K562 (cell line): ENCODE measurements at regions not wholly inside any gene's neighbourhood (a gene's known extent, or its start where the extent isn't known, plus 50 kb on each side); places are given as distances from the start of the nearest gene placed in this dataset.

ENCODE experiments used
- ATAC-seq: fragments of 200-7000 bp; cut with Tn5 transposase; 3 replicates; pipeline ENCODE4 v1.9.1; 2020; ENCODE audit warnings: moderate library complexity
- BruUV-seq: library from RNA; stranded (reverse); fragments of 400-500 nt; replicated peaks from 2 replicates; lab custom pipeline; 2021; lab: Mats Ljungman, UMichigan
- CTCF ChIA-PET: fragments of 300-600 bp; formaldehyde crosslinking; extraction: SDS; loops from one replicate; lab custom pipeline; 2021; ENCODE audit warnings: low intra/inter-chr PET ratio; lab: Yijun Ruan, JAX
- POLR2A ChIA-PET: fragments of 300-600, 350-650 bp; sonication (Branson Sonifier 250); formaldehyde crosslinking; extraction: SDS; loops from one replicate; lab custom pipeline; 2021; ENCODE audit warnings: antibody characterized with exemption, inconsistent platforms; lab: Yijun Ruan, JAX
- DNase-seq, 4 experiments: peaks; one replicate each; pipeline versions ENCODE4 v3.0.0 to v3.0.0-alpha.2; 2011 to 2018; ENCODE audit warnings: low spot score in 3 of 4, mixed read lengths in 3 of 4; ENCODE audit errors: extremely low read depth in 1 of 4
- FAIRE-seq: peaks from 2 replicates; lab custom pipeline; 2011; peaks lifted over from hg19 to GRCh38; lab: Jason Lieb, UNC
- H2AFZ ChIP-seq: 2 replicates; pipeline ENCODE4 v1.6.0; 2011; ENCODE audit warnings: low read depth, low read length, control low read depth, inconsistent platforms
- H3K27ac ChIP-seq: fragments of 200-600 bp; 3 replicates; pipeline ENCODE4 v1.8.0; 2011; ENCODE audit warnings: low read depth, mild to moderate bottlenecking, control low read depth, inconsistent platforms, low read length, moderate library complexity, mixed read lengths; ENCODE audit errors: extremely low read depth
- H3K27me3 ChIP-seq, 2 experiments: fragments of 300-600 bp in 1 of 2; 2 replicates in 1 of 2; 3 replicates in 1 of 2; pipeline versions ENCODE4 v1.6.0 to v1.8.0; 2011; ENCODE audit warnings: inconsistent platforms in 2 of 2, low read length in 2 of 2, mild to moderate bottlenecking in 1 of 2, mixed read lengths in 1 of 2, moderate library complexity in 1 of 2; ENCODE audit not compliant: control insufficient read depth in 2 of 2, insufficient read depth in 2 of 2
- H3K36me3 ChIP-seq: fragments of 300-600 bp; 3 replicates; pipeline ENCODE4 v1.8.0; 2011; ENCODE audit warnings: mild to moderate bottlenecking, low read length, inconsistent platforms; ENCODE audit not compliant: control insufficient read depth, insufficient read depth
- H3K4me1 ChIP-seq, 2 experiments: fragments of 200-600 bp in 1 of 2; replicated peaks in 1 of 2; 2 replicates in 1 of 2; 3 replicates in 1 of 2; pipeline versions ENCODE4 v1.5.1 to v1.8.0; 2011; ENCODE audit warnings: inconsistent platforms in 2 of 2, low read length in 2 of 2, mild to moderate bottlenecking in 1 of 2, mixed read lengths in 1 of 2, moderate library complexity in 1 of 2; ENCODE audit not compliant: control insufficient read depth in 2 of 2, insufficient read depth in 2 of 2
- H3K4me2 ChIP-seq: 2 replicates; pipeline ENCODE4 v1.6.1; 2011; ENCODE audit warnings: low read length, control low read depth, inconsistent platforms, mixed read lengths; ENCODE audit not compliant: insufficient read depth
- H3K4me3 ChIP-seq: fragments of 200-600 bp; sonication (generic), shearing (Covaris generic); 2 replicates; pipeline ENCODE4 v1.5.1; 2016; ENCODE audit warnings: control low read depth, inconsistent platforms
- H3K79me2 ChIP-seq: fragments of 200-600 bp; 3 replicates; pipeline ENCODE4 v1.8.0; 2011; ENCODE audit warnings: low read length, inconsistent platforms; ENCODE audit not compliant: control insufficient read depth, insufficient read depth
- H3K9ac ChIP-seq, 2 experiments: 2 replicates each; pipeline versions ENCODE4 v1.6.0 to v1.6.1; 2011; ENCODE audit warnings: low read depth in 2 of 2, low read length in 2 of 2, control low read depth in 1 of 2, inconsistent platforms in 1 of 2, mild to moderate bottlenecking in 1 of 2, mixed read lengths in 1 of 2; ENCODE audit not compliant: insufficient read depth in 1 of 2
- H3K9me1 ChIP-seq: one replicate; pipeline ENCODE4 v1.6.0; 2011; ENCODE audit warnings: inconsistent platforms, mild to moderate bottlenecking, low read length, moderate library complexity; ENCODE audit not compliant: control insufficient read depth, insufficient read depth
- H3K9me3 ChIP-seq: replicated peaks from 2 replicates; pipeline ENCODE4 v1.5.1; 2011; ENCODE audit warnings: low read depth, low read length, inconsistent platforms; ENCODE audit not compliant: control insufficient read depth, insufficient read depth
- H4K20me1 ChIP-seq: replicated peaks from 2 replicates; pipeline ENCODE4 v1.6.1; 2011; ENCODE audit warnings: low read length, inconsistent platforms, mixed read lengths; ENCODE audit not compliant: control insufficient read depth, insufficient read depth
- ATF7 ChIP-seq: fragments of 450-650 bp; IDR thresholded peaks from 2 replicates; pipeline ENCODE4 v1.7.1; 2014; ENCODE audit warnings: mild to moderate bottlenecking, moderate library complexity
- KDM1A ChIP-seq, 2 experiments: fragments of 450-650 bp; IDR thresholded peaks; 2 replicates each; pipeline ENCODE4 v1.6.1; 2016; ENCODE audit warnings: mild to moderate bottlenecking in 2 of 2
- POLR2H ChIP-seq: IDR thresholded peaks from 2 replicates; pipeline ENCODE4 v1.6.1; 2016; ENCODE audit warnings: missing genetic modification characterization, low read depth, mild to moderate bottlenecking, control low read depth, missing compliant biosample characterization, moderate library complexity
- TEAD1 ChIP-seq, 2 experiments: fragments of 450-650 bp in 1 of 2; sonication (generic) in 1 of 2; formaldehyde crosslinking; IDR thresholded peaks; 2 replicates each; pipeline versions ENCODE4 v1.4.0 to v1.8.0; 2020 to 2022; ENCODE audit warnings: mild to moderate bottlenecking in 2 of 2, missing genetic modification reagents in 1 of 2
- WGBS: fragments of 100-300 bp; shearing (Covaris generic); methylation state at CpG from one replicate; pipeline ENCODE4 v1.1.6; 2016; ENCODE audit warnings: low coverage, mixed read lengths; ENCODE audit not compliant: insufficient coverage; ENCODE audit errors: missing lambda C conversion rate; 5-methylcytosine and 5-hydroxymethylcytosine counted together
- in situ Hi-C: fragments of 300-500 bp; cut with MboI; formaldehyde crosslinking; loops from 4 replicates; pipeline ENCODE4 v1.15.0; 2018; ENCODE audit warnings: inconsistent platforms, mixed read lengths
- intact Hi-C: fragments of 100-400 bp; cut with micrococcal nuclease; formaldehyde crosslinking; loops from 2 replicates; pipeline ENCODE4 v1.14.2; 2022
- TF ChIP-seq, protein P1 (sequence below): fragments of 250-450 bp; sonication (Bioruptor Pico); IDR thresholded peaks from 2 replicates; pipeline ENCODE4 v1.4.0; 2020; ENCODE audit warnings: mild to moderate bottlenecking
- TF ChIP-seq, protein P2 (sequence below): IDR thresholded peaks from 3 replicates; pipeline ENCODE4 v1.6.1; 2011; ENCODE audit warnings: borderline replicate concordance, mild to moderate bottlenecking; ENCODE audit not compliant: insufficient read length, insufficient read depth

GRCh38 chr1:208944981-208945451 is 638.5 kb upstream of the CAMK1G start:
- H3K4me3 ChIP-seq: no peak overlapping the region
- in situ Hi-C loops: no loop called here
- ATAC-seq (no peak), FAIRE-seq (no peak), DNase-seq (no peak)
- H3K27me3 ChIP-seq: no peaks in the 10 kb centered on the region
- H4K20me1 ChIP-seq: no peaks in the 10 kb centered on the region
- WGBS: 0% methylated on average over 2 of the region's 2 CpGs
- H3K9me1 ChIP-seq: no peaks in the 10 kb centered on the region
- H3K27ac ChIP-seq: no peak overlapping the region
- CTCF ChIA-PET: no interaction called here
- POLR2A ChIA-PET: no interaction called here
- no peak overlapping the region for H2AFZ ChIP-seq
- intact Hi-C loops: no loop called here
- no peaks in the 10 kb centered on the region for H3K4me1 ChIP-seq
- BruUV-seq: no TSS peak
- H3K4me2 ChIP-seq: no peak overlapping the region
- no peaks in the 10 kb centered on the region for H3K79me2 ChIP-seq
- H3K9me3 ChIP-seq: no peaks in the 10 kb centered on the region
- no peak overlapping the region for H3K9ac ChIP-seq
- TF ChIP-seq, protein P1, sequence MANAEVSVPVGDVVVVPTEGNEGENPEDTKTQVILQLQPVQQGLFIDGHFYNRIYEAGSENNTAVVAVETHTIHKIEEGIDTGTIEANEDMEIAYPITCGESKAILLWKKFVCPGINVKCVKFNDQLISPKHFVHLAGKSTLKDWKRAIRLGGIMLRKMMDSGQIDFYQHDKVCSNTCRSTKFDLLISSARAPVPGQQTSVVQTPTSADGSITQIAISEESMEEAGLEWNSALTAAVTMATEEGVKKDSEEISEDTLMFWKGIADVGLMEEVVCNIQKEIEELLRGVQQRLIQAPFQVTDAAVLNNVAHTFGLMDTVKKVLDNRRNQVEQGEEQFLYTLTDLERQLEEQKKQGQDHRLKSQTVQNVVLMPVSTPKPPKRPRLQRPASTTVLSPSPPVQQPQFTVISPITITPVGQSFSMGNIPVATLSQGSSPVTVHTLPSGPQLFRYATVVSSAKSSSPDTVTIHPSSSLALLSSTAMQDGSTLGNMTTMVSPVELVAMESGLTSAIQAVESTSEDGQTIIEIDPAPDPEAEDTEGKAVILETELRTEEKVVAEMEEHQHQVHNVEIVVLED (CRISPR knock-in tag): no peak
- H3K36me3 ChIP-seq: no peaks in the 10 kb centered on the region

DNA sequence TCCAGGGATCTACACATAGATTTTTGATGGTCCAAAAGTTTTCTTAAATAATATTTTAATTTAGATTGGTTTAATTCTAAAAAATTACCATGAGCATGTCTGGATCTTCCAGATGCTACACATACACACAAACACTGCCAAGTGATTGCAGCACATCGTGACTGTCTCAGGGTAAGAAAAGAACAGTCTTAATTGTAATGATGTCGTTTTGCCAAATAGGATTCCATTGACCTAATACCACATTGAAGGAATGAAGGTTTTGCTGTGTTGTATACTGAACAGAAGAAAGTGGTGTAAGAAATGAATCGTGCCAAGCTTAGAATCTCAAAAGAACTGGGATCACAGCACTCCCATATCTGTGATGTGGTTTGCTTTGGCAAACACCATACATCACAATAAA is 633.3 kb upstream of the CAMK1G start:
- 0% methylated on average over 3 of the region's 3 CpGs for WGBS
- ChIA-PET POLR2A (no interaction called here), CTCF (no interaction called here)
- DNase-seq (no peak), FAIRE-seq (no peak), ATAC-seq (no peak)
- H3K4me2 ChIP-seq: no peak overlapping the region
- no peaks in the 10 kb centered on the region for H3K4me1 ChIP-seq
- no peaks in the 10 kb centered on the region for H3K27me3 ChIP-seq
- no peak for TF ChIP-seq ATF7
- TF ChIP-seq KDM1A (IDR thresholded peaks at IDR 0.05): no peak
- TF ChIP-seq POLR2H (tag): no peak
- TF ChIP-seq, protein P2, sequence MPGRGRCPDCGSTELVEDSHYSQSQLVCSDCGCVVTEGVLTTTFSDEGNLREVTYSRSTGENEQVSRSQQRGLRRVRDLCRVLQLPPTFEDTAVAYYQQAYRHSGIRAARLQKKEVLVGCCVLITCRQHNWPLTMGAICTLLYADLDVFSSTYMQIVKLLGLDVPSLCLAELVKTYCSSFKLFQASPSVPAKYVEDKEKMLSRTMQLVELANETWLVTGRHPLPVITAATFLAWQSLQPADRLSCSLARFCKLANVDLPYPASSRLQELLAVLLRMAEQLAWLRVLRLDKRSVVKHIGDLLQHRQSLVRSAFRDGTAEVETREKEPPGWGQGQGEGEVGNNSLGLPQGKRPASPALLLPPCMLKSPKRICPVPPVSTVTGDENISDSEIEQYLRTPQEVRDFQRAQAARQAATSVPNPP: no peak
- no peak for TF ChIP-seq TEAD1 (CRISPR knock-in tag; IDR thresholded peaks at IDR 0.05)
- BruUV-seq: no TSS peak
- no peaks in the 10 kb centered on the region for H3K9me1 ChIP-seq
- no peak overlapping the region for H3K27ac ChIP-seq
- H3K4me3 ChIP-seq: no peak overlapping the region
- no peaks in the 10 kb centered on the region for H4K20me1 ChIP-seq
- no peak overlapping the region for H2AFZ ChIP-seq
- intact Hi-C loops (no loop called here), in situ Hi-C loops (no loop called here)
- no peak overlapping the region for H3K9ac ChIP-seq
- H3K9me3 ChIP-seq: no peaks in the 10 kb centered on the region
- no peaks in the 10 kb centered on the region for H3K36me3 ChIP-seq
- no peaks in the 10 kb centered on the region for H3K79me2 ChIP-seq
